ELF-1 (cell line): ENCODE measurements at regions not wholly inside any gene's neighbourhood (a gene's known extent, or its start where the extent isn't known, plus 50 kb on each side); places are given as distances from the start of the nearest gene placed in this dataset.
A peak's percentile ranks its signal among the peaks of the same experiment; 100 is the strongest.

Source experiments
- DNase-seq: peaks from one replicate; pipeline ENCODE4 v3.0.0-alpha.2; 2016; ENCODE audit warnings: low read depth, low spot score

DNA sequence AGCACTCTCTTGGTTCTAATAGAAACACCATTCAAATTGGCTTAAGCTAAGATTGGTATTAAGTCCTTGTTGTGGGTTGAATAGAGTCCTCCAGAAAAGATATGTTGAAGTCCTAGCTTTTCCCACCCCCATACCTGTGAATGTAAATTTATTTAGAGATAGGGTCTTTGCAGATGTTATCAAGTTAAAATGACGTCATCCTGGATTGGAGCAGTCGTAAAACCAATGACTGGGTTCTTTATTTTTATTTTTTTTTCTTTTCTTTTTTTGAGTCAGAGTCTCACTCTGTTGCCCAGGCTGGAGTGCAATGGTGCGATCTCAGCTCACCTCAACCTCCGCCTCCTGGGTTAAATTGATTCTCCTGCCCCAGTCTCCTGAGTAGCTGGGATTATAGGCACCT, 658.6 kb upstream of the RBFOX1 start:
- no peak for DNase-seq

DNA sequence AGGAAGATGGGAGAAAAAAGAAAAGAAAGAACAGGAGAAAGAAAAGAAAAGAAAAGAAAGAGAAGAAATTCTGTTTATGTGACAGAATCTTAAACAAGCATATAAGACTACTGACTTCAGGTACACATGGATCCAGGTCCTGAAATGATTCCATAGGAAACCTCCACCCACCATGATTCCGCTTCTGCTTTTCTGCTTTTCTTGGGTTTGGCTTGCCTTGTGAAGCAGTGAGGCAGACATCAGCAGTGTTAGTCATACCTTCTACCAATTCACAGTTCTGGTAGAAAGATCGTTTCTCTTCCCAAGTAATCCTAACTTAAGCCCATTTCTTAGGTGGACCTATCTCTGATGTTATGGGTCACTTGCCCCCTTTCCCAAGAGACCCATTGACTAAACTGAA, 660.1 kb upstream of the RBFOX1 start:
- DNase-seq = no peak

DNA sequence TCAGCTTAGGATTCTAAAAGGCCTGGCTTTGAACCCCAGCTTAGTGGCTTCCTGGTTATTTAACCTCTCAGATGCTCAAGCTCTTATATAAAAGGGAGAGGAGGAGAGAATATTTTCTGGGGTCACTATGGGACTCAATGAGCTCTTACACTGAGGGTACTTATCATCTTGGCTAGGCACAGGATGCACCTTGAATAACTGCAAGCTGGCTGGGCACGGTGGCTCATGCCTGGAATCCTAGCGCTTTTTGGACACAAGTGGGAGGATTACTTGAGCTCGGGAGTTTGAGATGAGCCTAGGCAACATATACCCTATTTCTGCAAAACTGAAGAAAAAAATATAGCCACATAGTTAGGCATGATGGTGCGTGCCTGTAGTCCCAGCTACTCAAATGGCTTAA, 665.3 kb upstream of the RBFOX1 start:
- DNase-seq = no peak

DNA sequence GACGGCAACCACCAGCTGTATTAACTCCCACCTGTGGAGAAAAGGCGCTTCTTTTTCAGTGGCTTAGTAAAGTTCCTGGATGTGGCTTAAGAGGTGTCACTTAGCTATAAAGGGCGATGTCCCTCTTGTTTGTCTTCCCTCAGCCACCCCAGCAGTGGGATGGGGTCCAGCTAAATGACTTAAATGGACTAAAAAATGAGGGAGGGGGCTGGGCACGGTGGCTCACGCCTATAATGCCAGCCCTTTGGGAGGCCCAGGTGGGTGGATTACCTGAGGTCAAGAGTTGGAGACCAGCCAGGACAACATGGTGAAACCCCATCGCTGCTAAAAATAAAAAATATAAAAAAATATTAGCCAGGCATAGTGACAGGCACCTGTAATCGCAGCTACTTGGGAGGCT, 667.5 kb upstream of the RBFOX1 start:
- DNase-seq = no peak

DNA sequence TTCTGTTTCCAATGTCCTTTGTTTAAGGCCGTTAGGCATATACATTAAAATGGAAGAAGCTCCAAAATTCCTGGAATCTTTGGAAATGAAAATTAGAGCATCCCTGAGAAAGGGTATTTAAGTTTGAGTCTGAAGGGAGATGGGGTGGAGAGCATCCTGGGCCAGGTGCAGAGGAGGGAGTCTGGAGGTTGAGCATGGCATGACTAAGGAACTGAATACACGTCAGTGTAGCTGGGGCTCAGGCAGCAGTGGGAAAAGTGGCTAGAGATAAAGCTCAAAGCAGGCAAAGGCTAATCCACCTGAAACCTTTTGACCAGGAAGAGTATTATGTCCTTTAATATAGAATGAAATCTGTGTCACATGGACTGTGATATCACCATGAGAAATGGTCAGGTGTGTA, 669.0 kb upstream of the RBFOX1 start:
- DNase-seq = no peak

DNA sequence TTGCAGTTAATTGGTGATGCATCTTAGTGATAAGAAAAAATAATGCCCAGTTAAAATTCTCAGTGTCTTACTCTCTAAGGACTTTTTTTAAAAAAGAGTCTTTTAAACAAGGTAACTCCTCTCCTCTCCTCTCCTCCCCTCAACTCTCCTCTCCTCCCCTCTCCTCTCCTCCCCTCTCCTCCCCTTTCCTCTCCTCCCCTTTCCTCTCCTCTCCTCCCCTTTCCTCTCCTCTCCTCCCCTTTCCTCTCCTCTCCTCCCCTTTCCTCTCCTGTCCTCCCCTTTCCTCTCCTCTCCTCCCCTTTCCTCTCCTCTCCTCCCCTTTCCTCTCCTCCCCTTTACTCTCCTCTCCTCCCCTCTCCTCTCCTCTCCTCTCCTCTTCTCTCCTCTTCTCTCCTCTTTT, 675.9 kb upstream of the RBFOX1 start:
- no peak for DNase-seq

DNA sequence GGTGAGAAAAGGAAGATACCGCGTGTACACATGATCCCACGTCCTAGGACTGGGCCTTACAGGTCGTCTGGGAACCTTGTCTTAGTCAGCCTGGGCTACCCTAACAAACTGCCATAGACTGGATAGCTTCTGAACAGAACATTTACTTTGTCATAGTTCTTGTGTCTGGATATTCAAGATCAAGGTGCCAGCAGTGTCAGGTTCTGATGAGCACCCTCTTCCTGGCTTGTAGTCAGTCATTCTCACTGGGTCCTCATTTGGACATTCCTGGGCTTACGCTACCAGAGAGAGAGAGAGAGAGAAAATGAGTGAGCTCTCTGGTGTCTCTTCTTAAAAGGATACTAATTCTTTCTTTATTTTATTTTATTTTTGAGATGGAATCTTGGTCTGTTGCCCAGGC, 685.8 kb upstream of the RBFOX1 start:
- DNase-seq = no peak

DNA sequence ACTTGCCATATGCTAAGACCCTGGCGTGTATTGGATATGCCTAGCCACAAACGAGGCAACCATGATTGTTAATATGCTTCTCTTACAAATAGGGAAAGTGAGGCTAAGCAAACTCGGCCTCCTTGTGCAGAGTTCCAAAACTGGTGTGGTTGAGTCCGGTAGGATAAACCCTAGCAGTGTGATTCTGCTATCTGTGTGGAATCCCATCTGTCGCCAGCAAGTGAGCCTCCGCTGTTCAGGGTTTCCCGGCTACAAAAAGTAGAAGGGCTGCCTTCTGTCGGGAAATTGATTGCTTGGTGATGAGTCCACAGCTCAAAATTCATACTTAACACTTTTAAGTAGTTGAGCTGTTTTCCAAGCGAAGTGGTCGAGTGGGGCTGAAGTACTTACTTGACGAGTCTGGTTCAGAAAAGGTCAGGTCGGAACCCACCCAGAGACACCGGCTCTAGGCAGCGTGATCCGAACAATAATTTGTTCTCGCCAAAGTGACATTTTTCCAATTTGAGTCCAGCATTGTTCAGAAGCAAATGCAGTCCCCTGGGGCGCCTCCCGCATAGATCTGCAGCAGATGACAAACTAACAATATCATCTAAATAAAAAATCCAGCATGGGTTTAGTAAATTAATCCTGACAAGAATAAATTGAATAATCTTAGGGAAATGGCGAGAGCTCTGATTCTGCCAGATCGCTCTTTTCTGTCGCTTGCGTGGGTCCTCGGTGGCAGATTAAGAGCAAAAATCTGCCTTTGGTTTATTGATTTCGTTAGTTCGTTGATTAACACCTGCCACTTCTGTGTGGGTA, 686.7 kb upstream of the RBFOX1 start:
- no peak for DNase-seq

DNA sequence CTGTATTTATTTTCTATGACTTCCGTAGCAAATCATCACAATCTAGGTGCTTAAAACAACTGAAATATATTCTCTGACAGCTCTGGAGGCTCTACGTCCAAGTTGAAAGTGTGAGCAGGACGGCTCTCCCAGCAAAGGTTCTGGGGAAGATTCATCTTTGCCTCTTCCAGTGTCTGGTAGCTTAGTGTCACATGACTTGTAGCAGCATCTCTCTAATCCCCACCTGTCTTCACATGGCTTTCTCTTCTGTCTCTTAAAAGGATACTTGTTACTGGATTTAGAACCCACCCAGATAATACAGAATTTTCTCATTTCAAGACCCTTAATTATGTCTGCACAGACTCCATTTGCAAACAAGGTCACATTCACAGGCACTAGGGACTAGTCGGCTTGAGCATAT, 687.7 kb upstream of the RBFOX1 start:
- DNase-seq = no peak

DNA sequence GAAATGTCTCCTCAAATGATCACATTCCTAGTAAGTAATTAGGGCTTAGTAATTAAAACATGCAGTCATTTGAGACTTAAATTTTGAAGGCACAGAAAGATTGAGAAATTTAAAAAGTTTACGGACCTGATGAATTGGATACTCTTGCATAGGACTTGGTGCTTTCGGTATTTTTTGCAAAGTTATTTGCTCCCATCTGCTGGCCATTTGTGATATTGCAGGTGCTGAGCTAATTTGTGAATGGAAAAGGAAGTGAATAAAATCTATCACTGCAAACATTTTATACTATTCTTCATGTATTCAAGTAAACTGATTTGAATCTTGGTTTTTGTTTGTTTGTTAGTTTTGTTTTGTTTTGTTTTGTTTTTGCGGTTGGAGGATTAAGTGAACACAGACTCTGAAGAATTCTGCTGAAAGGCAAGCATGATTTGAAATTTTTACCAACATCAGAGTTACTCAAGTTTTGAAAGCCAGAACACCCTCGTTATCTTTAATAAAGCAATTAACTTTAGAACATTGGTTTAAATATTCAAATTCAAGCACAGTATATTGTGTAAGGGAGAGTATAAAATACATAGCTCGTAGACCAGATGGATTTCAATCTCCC, 689.5 kb upstream of the RBFOX1 start:
- DNase-seq = peak; percentile 64

DNA sequence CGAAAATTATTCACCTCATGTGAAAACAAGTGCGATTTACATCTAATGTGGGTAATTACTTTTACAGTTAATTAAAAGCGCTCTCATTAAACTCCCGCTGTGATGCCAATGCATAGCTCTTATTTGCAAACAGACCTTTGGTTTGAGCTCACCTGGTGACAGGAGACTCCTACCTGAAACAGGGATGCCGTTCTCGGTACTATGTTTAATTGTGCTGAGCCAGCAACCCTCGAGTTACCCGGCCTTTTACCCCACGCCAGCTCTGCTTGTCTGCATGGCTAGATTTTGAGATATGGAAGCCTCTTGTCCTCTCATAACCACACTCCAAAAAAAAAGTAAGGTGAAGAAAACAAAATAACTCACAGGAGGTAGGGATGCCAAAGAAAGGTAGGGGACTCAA, 690.4 kb upstream of the RBFOX1 start:
- peak; percentile 24 for DNase-seq

DNA sequence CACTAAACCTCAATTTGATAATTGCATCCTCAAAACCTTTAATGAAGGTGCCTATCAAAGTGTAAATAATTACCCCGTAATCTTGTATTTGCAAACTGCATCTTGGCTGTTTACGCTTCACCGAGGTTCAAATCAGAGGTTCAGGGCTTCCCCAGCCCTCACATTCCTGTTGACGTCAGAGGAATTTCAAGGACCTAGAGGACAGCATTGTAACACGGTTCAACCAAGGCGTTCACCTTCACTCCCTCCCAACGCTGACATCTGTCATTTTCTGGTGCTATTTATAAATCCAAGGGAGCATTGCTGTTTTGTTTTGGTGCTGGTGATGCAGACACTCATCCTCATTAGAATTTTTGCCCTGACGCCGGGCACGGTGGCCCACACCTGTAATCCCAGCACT, 691.6 kb upstream of the RBFOX1 start:
- peak; percentile 3 for DNase-seq

DNA sequence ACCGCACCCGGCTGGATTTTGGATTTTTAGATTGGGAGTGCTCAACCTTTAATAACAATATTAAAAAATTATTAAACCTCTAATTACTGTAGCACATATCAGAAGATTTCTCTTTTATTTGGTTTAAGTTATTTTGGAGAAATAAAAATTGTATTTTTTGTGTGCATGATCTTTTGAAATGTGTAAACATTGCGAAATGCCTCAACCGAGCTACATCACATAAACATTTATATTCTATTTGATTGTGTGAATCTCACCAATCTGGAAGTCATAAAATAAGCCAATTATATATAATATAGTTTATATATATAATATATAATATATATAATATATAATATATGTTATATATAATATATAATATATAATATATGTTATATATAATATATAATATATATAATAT, 696.2 kb upstream of the RBFOX1 start:
- no peak for DNase-seq

DNA sequence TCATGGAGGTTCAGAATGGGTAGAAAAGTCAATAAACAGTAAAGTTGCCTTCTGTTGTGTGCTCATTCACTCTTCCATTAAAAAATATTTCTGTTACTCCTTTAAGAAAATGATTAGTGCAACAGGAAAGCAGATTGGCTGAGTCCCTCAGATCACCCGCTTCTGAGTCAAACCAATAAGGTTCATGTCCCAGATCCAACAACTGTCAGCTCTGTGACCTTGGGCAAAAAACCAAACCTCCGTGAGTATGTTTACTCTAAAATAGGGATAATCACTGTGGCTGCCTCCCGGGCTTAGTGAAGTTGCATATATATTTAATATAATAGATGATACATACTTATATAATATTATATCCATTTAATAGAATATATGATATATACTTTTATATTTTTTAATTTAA, 698.5 kb upstream of the RBFOX1 start:
- no peak for DNase-seq

DNA sequence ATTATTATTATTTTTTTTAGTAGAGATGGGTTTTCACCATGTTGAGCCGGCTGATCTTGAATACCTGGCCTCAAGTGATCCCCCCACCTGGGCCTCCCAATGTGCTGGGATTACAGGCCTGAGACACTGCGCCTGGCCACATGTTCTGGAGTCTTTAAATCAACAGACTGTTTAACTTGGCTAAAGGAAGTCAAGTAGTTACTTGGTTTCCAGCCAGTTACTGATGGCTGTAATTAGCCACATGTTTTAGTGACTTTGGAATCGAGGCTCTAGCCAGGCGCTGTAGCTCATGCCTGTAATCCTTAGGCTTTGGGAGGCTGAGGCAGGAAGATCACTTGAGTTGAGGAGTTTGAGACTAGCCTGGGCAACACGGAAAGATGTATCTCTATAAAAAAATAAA, 699.2 kb upstream of the RBFOX1 start:
- no peak for DNase-seq

DNA sequence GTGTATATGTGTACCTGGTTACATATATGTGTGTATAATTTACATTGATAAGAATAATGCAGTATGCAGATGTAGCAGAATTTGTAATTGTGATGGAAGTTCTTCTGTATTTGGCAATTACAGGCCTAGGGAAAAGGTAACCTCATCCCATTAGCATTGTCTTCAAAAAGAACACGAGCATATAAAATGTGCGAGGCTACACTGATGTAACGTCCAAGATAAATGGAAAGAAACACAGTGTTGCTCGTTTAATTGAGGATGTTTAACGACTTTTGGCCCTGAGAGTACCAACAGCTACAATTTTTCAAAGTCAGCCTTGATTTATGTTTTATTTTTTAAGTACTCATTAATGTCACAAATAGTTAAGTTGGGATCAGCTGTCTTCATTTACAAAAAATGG, 703.5 kb upstream of the RBFOX1 start:
- no peak for DNase-seq

DNA sequence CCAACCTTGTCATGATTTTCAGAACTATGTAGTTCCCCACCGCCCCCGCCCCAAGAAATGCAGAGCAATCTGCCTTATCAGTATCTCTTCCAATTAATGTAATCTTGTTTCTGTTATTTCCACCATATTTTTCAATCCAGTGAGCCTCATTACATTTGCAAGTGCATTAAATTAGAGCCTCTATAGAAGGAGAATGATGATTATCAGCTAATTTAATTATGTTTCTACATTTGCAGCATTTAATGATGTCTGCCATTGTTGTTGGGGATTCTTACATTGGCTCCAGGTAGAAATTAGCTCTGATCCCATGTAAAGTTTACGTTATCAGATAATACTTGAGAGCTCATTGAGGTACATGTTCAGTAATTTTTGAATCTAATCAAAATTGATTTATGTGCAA, 707.0 kb upstream of the RBFOX1 start:
- DNase-seq = no peak

DNA sequence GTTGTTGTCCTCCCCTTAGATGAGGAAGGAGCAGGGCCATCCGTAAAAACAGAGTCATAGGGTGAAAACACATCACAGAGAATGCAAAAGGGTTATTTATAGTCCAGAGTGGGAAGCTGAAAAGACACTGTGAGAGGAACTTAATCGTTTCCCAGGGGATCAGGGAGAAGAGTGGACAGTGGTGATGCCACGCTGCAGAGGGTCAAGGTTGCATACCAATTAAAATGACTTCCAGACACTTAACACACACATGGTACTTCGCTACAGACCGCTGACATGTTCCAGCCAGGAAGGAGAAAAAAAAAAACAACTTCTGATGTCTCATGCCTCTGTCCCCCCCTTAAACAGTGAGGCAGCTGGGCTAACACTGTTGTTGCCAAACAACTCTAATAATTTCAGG, 713.8 kb upstream of the RBFOX1 start:
- DNase-seq = no peak

DNA sequence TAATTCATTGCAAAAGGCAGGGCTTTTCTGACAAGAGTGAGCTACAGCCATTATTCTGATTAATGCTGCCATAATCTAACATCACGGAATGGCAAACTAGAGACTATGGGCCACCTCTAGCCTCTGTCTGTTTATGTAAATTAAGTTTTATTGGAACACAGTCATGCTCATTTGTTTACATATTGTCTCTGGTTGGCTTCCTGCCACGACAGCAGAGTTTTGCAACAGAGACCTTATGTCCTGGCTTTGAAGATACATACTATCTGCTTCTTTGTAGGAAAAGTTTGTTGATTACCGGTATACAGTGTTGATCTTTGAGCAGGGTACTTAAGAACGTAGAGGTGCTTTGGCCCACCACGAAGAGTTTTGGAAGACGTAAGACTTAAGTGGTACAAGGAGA, 715.9 kb upstream of the RBFOX1 start:
- DNase-seq = no peak

DNA sequence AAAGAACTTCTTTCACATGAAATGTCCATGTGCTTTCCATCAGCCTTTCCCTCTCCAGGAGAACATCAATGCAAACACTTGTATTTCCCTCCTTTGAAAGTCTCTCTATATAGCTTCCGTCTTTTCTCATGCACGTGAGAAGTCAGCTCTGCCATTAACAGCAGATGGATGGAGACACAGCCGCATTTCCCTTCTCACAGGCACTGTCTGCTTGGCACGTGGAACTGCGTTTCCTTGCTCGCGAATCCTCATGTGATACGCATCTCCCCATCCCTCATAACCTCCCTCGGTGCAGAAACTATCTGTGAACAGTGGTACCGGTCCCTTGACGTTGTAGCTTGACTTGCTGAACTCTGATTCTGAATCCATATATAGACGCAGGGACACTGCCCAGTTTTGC, 717.0 kb upstream of the RBFOX1 start:
- no peak for DNase-seq

DNA sequence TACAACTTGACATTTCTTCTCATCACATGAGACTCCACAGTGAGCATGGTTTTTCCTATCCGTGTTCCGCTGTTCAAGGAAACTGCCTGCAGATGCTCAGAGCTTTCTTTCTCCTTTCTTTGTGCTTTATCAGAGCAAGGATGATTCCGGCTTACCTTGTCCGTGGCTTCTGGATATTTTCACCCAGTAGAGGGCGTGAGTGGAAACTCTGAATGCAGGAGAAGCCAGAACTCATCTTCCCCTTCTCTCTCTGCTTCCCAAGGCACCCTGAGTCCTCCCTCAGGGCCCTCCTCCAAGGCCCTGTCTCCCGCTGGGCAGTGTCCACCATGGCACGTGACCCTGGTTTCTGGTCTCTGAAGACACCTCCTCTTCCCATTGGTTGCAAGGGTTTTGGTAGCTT, 721.1 kb upstream of the RBFOX1 start:
- DNase-seq = peak; percentile 40

DNA sequence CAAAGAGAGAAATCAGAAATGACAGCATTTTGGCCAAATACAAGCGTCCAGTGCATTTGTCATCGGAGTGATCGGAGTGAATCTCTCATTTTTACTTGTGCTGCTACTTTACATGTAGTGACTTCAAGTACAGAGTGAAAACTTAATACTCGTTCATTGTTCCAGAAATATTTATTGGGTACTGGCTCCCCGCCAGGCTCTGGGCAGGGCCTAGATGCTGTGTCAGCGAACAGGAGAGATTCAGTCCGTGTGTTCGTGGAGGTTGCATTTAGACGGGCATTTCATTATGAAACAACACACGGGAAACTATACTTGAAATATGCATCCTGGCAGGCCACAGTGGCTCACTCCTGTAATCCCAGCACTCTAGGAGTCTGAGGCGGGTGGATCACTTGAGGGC, 727.2 kb upstream of the RBFOX1 start:
- no peak for DNase-seq

DNA sequence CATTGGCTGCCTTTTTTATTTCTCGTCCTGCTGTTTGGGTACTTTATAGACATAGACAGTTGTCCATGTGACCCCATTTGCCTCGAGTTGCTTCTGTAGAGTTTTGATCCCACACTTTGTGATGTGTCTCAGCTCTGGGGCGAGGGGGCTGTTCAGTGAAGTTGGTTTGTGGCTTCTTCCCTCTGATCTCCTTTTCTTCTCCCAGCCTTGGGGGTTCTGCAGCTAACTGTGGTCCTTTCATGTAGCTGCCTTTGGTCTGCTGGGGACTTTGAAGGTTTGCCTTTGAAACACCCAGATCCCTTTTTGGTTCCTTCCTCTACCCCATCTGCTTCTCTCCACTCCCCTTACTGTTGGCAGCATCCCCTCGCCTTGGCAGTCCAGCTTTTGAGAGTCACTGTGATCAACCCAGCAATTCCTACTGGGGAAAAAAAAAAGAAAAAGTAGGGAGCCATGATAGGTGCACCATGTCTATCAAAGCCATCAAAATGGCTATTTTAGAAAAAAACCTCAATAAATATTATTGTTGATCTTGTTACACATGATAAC, 728.8 kb upstream of the RBFOX1 start:
- DNase-seq = no peak
